Left lobe of liver (tissue), 2 donors: ENCODE measurements at regions not wholly inside any gene's neighbourhood (a gene's known extent, or its start where the extent isn't known, plus 50 kb on each side); places are given as distances from the start of the nearest gene placed in this dataset.

Source experiments
- ATAC-seq: fragments of 200-7000 bp; cut with Tn5 transposase; one replicate; pipeline ENCODE4 v1.9.1; 2020; ENCODE audit warnings: mild to moderate bottlenecking, moderate library complexity
- DNase-seq: peaks from one replicate; pipeline ENCODE4 v3.0.0-alpha.2; 2020; ENCODE audit warnings: low spot score
- donor health status: DM: no; HTN: no; CAD: no; lungs with moderate emphysema.
- donor health status: DM: no; HTN: yes; CAD: no.

DNA sequence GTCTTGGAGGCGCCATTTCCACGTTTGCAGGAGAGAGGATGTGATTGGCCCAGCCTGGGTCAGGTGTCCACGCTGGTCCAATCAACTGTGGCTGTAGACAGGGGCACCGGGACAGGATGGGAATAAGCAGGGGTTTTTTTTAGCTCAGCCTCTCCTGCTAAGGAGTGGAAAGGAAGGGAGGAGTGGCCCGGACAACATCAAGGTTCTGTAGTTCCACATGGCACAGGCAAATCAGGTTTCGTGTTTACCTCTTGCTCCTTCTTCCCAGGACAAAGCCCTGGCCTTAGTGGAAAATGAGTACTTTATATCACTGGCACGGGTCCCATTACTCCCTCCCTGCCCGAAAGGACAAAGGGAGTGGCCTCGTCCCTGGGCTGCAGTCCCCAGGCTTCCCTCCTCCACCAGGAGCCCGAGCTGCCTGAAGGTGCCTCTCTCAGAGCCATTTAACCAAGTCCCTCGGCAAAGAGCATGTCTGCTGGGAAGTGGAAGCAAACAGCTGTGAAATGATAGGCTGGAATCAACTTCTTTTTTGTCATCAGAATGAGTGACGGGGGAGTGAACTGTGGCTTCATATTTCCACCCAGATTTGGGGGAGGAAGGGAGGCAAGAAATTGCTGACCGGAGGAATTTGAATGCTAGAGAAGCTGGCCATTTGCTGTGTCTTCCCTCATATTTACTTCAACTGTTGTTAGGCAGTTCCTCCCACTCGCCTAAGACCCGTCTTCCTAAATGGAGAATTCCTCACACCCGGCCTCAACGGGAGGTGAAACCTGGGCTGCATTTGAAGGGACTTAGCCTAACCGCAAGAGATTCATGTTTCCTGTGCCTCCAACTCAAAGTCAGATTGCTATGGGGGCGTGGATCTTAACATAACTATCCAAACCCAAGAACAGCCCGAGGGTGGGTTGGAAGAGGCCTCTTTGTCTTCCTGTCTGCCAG lies 84.9 kb upstream of the SLC44A3 start:
- ATAC-seq, result peak; percentile 32
- no peak for DNase-seq

DNA sequence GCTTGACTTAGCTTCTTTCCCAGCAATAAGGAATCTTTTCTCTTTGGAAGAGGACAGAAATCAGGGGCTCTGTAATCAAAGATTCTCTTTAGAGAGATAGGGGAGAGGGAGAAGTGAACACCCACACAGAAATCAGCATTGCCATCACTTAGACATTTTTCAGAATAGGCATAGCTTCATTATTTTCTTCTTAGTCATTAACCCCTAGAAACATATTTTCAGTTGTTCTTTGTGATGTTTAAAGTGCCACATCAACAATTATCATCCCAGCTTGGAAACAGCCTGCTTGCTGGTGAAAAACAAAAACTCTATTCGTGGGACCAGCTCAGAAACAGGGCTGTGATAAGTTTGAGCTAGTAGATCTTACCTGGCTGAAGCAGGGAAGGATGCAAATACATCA lies 88.3 kb upstream of the SLC44A3 start:
- DNase-seq (no peak), ATAC-seq (no peak)

DNA sequence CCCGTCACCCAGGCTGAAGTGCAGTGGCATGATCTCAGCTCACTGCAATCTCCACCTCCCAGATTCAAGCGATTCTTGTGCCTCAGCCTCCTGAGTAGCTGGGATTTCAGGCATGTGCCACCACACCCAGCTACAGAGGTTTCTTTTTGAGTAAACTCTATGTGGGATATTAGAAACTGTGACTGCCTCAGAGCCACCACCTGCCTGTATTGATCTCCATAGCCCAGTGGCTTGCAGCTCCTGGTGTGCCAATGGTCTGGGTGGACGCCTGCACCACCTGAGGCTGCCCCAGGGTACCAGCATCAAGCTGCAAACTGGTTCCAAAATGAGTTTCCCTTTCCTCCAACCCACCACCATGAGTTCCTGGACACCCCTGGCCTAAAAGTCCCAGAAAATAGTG lies 89.7 kb upstream of the SLC44A3 start:
- ATAC-seq (no peak), DNase-seq (no peak)

DNA sequence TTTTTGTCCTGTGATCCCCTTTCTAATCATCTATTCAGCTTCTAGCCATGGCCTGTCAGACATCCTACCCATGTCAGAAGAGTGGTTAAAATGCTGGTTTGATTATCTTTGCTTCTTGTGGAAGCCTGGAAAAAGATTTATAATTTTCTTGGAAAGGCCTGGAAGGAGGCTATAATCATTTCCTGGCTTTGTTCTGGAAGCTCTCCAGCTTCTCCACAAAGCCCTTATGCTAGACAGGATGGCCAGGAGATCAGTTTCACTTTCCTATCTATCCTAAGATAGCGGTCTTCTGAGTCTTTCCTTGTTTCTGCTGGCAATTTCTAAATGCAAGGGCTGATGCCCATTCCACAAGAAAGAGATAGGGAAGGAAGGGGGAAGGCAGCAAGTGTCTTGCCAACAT lies 90.9 kb upstream of the SLC44A3 start:
- peak; percentile 54 for ATAC-seq
- DNase-seq, result no peak

DNA sequence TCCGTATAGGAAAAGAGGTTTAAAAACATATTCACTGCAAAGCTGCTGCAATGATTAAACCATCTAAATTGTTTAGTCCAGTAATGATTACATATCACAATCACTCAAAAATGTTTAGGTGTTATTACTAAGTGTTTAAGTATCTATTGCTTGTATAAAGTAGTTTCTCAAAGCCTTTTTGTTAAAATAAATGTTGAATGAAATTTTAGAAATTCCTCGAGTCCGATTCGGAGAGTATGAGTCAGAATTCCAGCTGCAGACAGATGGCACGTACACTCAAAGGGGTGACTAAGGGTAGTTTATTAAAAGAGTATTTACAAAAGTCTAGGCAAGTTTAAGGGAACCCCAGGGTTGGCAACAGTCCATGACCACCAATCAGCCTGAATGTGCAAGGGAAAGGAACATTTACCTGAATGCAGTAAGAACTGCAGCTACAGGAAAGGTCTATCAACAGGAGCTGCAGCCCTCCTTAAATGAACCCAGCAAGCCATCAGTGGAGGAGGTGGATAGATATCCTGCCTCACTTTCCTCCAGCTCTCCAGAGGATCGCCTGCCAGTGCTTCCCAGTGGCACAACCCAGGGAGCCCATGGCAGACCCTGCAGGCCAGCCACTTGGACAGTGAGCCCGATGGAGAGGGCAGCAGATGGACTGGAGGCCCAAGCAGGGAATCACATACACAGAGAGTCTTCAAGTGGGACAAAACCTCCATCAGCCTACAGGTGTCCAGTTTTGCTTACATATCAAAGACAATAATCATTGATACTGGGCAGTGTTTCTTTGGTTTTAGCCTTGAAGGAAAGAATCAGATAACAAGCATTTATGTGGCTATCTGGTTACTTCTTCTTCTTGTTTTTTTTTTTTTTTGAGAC lies 92.1 kb upstream of the SLC44A3 start:
- DNase-seq (no peak), ATAC-seq (no peak)

- DNase-seq, result no peak
These were observed 93.0 kb upstream of the SLC44A3 start for GRCh38 chr1:94726981-94727685.

DNA sequence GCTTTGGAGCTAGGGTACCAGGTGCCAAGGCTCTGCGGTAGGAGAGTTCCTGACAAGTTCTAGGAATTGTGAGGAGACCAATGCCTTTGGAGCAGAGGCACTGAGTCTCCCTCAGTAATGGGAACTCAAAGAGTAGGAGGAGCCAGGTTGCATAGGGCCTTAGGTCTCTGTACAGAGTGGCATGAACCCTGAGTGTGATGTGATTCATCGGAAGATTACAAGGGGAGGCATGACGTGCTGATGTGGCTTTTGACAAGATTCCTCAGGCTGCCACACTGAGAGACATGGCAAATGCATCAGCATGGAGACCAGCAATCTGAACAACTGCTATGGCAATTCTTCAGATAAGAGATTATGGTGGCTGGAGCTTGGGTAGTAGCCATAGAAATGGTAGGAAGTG lies 94.6 kb upstream of the SLC44A3 start:
- no peak for DNase-seq
- no peak for ATAC-seq

More at GRCh38 chr1:94726981-94727685, 93.0 kb upstream of the SLC44A3 start:
- ATAC-seq, result no peak

DNA sequence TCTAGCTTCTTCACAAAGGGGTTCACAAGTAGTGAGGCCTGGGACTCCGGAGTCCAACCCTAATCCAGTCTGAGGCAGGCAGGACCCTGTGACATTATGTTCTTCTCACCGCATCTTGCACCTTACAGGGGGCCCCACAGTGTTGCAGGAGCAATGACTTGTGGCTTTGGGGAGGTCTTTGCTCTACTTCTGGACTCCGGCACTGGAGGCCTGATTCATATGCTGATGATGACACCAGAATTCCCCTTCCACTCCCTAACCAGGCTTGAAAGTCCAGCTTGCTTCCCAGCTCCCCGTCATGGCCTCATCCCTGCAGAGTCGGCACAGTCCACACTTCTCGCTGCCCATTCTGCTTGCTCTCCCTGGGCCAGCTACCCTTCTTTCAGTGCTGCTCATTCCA lies 96.3 kb upstream of the SLC44A3 start:
- ATAC-seq, result no peak
- DNase-seq, result no peak

- ATAC-seq (no peak), DNase-seq (no peak)
These were observed 96.7 kb upstream of the SLC44A3 start for GRCh38 chr1:94723463-94723862.

GRCh38 chr1:94722181-94722580 lies 98.0 kb upstream of the SLC44A3 start:
- ATAC-seq, result no peak
- DNase-seq, result no peak

DNA sequence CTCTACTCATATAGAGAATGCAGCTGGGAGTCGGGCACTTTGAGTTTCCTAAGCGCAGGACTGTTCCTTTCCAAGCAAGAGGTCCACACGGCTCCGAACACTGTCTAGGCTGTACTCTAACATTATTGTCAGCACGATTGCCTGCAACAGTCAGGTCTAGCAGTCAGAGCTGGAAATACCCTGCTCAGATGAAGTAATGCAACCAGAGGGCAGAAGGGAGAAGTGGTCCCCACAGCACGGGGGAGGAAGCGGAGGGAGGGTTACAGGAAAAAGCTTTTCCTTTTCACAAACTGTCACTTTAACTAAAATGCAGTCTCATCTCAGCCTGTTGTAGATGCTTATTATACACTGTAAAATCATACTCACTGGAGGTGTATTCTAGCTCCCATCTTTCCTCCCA lies 98.9 kb upstream of the SLC44A3 start:
- ATAC-seq (peak; percentile 24), DNase-seq (no peak)

DNA sequence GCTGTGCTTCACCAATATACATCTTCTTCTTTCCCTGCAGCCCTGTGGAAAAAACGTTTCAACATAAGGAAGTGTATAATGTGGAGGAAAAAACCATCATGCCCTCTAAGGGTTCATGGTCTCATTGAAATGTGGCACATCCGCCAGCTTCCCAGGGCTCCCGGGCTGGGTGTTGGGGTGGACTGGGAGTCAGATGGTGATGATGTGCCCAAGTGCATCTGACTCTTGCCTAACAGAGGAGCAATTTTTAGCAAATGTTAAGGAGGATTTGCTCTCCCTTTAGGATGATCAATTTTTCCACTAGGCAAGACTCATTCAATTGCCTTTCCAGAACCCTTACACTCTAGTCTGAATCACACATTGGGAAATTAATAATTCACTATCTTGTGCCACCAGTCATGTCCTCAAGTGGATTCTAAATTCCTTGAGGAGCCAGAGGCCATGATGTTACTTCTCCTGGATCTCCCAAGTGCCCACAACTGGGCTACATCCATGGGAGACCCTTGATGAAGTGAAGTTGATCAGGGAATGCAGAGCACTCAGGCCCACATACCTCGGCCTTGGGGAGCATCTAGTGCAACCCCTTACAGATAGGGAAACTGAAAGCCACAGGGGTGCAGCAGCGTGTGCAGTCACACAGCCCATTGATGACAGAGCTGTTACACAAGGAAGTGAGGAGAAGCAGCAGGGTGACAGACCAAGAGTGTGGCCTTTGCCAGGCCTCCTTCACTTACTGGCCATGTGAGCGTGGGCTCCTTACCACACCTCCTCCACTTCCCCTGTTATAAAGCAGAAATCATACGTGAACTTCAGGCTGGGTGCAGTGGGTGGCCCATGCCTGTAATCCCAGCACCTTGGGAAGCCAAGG lies 100.0 kb upstream of the SLC44A3 start:
- DNase-seq (no peak), ATAC-seq (peak; percentile 34)

DNA sequence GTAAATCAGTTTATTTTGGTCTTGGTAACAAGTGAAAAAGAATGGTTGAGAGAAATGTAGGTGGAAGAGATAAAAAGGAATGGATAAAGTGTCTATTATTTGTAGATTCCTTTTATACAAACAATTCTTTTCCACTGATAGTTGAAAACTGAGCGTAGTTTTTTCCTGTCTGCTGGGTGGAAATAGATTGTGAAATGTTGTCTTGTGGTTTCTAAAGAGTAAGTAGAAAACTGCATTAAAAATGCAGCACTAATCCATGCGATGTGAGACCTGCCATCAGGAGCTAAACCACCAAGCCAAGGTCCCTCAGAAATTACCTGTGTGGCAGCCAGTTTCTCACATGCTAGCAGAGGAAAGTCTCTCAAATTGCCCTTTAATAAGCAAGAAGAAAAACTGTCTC lies 103.2 kb upstream of the SLC44A3 start:
- ATAC-seq (no peak), DNase-seq (no peak)

GRCh38 chr1:94715321-94715720 lies 104.8 kb upstream of the SLC44A3 start:
- no peak for ATAC-seq
- DNase-seq, result no peak

DNA sequence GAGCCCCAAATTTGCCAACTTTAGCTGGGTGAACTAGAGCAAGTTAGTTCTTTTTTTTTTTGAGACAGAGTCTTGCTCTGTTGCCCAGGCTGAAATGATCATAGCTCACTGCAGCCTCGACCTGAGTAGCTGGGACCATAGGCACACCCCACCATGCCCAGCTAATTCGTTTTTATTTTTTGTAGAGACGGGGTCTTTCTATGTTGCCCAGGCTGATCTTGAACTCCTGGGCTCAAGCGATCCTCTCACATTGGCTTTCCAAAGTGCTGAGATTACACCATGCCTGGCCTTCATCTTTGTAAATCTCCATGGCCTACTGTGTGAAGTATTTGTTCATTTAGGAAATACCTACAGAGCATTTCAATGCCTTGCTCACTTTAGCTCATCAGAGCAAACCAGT lies 105.6 kb upstream of the SLC44A3 start:
- ATAC-seq, result no peak
- DNase-seq, result no peak

DNA sequence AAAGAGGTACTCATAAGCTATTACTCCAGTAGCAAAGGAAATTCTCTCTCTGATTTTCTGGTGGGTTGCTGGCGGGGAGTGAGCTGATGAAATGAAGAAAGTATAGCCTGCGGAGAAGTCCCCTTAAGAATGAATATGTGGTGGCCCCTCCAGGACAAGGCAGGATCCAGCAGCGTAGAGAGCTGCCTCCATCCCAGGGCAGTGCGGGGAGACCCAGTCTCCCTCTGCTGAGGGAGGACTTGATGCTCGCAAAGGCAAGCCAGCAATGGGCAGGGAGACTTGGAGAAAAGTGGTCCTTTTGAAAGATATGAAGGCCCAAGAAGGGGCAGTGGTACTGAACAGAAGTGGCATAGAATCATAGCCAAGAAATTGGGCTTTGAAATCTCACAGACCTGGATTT lies 106.0 kb upstream of the SLC44A3 start:
- ATAC-seq (no peak), DNase-seq (no peak)

- DNase-seq, result peak; percentile 61
- ATAC-seq, result peak; percentile 72
These were observed 106.5 kb upstream of the SLC44A3 start for GRCh38 chr1:94713472-94714141.

DNA sequence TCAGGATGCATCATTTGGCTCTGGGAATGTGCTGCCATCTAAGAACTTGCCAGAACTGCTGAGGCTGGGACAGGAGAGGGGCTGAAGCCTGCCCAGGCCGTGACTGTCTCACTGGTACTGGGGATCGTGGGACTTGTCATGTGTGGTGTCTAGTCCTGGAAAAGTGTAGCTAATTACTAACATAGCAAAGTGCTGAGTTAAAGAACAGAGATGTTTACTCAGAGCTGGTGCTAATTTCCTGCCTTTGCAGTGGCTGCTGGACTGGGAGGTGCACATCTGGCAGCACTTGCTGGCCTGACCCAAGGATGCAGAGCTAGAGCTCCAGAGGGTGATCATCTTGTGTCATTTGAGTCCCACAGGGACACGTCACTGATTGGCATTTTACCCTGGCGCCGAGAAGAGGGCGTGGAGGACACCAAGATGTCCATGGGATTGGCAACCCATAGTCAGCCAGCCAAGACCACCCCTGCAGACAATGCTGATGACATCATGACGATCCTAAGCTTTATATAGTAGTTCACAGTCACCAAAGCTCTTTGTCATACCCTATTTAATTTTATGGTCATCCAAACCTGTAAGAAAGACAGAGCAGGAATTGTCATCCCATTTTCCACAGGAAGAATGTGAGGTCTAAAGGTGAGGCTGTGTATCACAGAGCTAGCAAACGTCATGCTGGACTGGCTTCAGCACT lies 110.1 kb upstream of the SLC44A3 start:
- no peak for DNase-seq
- ATAC-seq, result no peak

DNA sequence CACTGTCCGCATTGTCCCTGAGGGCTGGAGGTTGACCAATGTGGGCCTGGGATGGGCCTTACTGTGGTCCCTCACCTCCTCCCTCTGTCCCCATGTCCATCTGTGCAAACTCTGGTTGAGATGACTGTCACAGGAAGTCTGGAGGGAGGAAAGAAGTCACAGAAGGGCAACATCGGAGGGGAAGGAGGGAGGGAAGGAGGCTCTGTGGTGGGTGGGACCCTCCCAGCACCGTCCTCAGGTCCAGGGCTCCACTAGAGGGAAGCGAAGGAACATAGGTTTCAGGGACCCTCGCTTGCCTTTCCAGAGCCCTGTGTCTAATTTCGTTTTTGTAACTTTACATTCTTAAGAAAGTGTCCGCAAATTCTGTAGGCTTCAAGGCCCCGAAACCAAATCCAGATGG lies 111.3 kb upstream of the SLC44A3 start:
- no peak for DNase-seq
- ATAC-seq, result no peak
